GM19455 (cell line): ENCODE measurements at regions not wholly inside any gene's neighbourhood (a gene's known extent, or its start where the extent isn't known, plus 50 kb on each side); places are given as distances from the start of the nearest gene placed in this dataset.

Experiments used
- ATAC-seq: cut with Tn5 transposase; IDR thresholded peaks from one replicate; pipeline ENCODE4 v1.9.1; 2021; ENCODE audit not compliant: unreplicated experiment

- peak; percentile 87 for ATAC-seq
These were observed 146.2 kb downstream of the KLF13 start for GRCh38 chr15:31472636-31473384.

DNA sequence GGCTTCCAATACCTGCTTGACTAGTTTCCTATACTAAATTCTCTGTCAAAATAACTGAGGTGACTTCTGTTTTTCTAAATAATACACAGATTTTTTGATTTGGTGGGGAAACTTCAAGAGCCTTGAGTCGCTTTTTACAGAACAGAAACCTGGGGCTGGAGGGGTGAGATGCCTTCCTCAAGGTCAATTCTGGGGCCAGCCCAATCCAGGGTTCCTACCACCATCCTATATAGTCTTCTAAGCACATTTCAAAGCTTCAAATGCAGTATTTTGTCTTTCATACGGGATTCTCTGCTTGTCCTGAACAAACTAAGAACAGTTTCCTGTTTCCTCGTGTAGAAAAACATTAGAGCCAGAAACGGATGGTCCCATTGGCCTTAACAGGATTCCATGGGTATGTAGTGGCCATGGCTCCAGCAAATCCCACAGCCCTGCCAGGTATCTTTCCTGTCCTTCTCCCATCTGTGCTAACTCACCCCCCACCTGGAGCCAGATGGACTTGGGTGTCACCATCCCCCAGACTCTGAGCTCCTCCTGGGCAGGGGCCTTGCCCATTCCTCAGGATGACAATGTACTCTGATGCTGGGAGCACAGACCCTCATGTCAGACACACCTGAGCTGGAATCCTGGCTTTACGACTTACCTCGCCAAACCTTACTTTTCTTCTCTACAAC lies 146.9 kb downstream of the KLF13 start:
- ATAC-seq, result no peak

- ATAC-seq, result no peak
These were observed 147.6 kb downstream of the KLF13 start for GRCh38 chr15:31474059-31474868.

DNA sequence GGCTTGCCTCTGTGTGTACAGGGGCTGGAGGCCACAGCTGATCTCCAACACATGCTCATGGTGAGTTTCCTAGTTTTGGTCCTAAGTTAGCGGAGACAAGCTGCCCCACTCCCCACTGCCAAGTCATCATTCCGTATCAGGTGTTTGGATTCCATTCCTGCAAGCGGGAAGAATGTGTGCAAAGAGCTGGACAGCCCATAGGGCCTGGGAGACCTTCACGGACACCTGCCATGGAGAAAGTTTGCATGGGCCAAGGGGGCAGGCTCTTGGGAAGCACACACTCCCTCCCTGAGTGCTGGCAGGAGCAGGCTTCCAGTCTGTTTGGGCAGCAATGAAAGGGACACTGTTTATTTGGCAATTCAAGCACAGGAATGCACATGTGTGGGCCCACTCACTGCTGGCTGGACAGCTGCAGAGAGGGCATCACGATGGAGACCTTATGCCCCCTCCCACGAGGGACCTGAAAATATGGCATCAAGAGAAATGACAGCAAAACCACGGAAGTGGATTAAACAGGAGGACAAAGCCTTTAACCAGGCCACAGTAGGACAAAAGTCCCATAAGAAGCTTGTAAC lies 149.7 kb downstream of the KLF13 start:
- ATAC-seq, result no peak

- no peak for ATAC-seq
These were observed 150.2 kb downstream of the KLF13 start for GRCh38 chr15:31476866-31477265.

DNA sequence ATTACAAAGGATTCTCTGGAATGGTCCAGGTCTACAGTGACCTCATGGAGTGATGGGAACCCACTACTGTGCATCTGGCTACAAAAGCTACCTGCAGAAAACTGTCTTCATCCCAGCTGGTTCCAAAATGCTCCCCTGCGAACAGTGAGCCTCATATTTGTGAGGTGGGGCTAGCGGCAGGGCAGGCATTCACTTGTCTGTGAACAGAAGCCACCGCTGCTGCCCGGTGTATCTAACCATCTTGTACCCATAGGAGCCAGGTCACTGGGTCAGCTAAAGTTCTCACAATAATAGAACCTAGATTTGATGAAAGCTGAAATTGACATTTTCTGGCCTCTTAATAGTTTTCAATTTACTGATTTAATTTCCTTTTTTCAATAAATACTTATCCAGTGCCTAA lies 150.7 kb downstream of the KLF13 start:
- ATAC-seq, result no peak

DNA sequence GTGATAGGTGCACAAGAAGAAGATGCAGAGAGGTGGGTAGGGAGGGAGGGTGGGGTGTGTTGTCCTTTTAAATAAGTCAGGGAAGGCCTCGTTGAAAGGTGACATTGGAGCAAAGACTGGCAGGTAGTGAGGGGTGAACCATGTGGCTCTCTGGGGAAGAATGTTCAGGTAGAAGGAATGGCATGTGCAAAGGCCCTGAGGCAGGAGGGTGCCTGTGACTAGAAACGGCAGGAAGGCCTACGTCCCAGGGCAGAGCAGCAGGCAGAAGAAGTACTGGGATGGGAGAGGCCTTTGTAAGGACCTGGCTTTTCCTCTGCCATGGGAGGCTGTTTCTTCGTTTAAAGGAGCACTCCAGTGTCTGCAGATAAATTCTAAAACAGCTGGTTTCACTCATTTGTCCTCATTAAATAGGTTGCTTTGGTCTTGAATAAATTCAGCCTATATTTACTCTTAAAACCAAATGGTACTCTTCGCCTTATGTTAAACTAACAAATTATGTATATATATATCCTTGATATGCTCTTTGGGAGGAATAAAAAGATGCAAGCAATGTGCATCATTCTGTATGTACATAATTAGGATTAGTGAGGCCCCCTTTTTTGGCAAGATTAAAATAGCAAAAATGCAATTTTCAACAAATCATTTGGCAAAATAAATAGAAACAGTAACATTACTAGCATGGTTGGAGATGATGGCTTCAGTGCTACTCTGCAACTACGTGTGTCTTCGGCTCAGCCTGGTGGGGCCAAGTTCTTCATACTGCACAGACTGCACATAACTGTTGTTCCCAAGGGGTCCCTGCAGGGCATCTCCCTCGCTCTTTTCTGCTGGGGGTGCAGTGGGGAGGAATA lies 151.4 kb downstream of the KLF13 start:
- ATAC-seq, result no peak

GRCh38 chr15:31478702-31479221 lies 152.1 kb downstream of the KLF13 start:
- no peak for ATAC-seq

DNA sequence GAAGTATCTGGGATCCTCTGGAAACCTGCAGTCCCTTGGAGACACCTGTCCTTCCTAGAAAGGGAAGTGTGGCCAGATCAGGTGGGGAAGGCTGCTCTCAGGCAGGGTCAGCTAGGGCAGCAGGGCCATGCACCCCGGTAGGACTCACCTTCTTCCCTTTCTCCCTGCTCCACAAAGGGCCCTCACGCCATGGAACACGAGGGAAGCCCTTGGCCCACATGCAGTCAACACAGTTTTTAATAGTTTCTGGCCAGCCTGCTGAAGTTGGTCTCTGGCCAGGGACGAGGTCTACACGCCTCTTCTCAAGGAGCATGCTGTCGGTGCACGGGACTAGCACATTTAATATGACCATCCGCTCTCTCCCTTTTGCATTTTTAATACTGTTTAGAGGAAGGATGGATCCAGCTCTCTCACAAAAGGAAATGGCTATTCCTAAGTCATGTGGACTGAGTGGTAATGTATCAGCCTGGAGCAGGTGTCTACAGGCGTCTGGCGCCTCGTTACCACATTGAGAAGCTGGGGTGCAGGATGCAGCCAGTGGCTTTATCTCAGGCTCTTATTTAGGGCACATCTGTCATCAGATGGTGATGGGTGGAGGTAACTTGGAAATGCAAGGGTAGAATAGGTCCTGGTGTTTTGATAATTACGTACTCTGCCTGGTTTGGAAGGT lies 153.9 kb downstream of the KLF13 start:
- ATAC-seq, result no peak

GRCh38 chr15:31481142-31481541 lies 154.5 kb downstream of the KLF13 start:
- no peak for ATAC-seq

DNA sequence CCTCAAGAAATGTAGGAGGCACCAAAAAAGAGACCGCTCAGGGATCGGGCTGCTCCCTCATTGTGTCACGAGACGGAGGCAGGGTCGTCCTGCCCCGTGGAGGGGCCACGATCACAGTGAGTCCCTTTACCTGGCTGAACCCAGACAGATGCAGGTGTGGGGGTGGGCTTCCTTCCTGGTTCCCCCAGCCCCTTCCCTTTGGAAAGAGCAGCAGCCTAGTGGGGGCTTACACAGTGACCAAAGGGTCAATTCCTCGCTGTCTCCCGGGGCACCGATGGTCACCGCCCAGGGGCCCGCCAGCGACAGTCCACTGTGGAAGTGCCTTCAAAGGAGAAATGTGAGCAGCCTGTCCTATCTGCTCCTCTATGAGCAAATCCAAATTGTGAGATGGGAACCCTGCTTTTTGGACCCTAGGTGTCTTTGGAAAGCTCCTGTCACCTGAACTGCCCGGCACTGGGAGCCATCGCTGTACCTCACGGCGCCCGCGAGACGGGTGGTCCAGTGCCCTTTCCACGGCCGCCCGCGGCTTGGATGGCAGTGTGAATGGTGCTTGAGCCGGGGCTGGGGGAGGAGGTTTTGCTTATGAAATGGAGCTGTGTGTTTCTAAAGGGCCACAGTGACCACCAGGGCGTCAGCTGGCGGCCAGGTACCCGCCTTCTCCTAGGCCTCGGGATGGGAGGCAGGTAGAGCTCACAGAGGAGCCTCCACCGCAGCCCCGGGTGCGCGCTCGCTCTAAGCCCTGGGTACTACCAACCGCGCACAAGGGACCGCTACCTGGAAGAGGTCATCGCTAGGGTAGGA lies 155.7 kb downstream of the KLF13 start:
- ATAC-seq, result no peak

- no peak for ATAC-seq
These were observed 156.7 kb downstream of the KLF13 start for GRCh38 chr15:31483053-31483985.

DNA sequence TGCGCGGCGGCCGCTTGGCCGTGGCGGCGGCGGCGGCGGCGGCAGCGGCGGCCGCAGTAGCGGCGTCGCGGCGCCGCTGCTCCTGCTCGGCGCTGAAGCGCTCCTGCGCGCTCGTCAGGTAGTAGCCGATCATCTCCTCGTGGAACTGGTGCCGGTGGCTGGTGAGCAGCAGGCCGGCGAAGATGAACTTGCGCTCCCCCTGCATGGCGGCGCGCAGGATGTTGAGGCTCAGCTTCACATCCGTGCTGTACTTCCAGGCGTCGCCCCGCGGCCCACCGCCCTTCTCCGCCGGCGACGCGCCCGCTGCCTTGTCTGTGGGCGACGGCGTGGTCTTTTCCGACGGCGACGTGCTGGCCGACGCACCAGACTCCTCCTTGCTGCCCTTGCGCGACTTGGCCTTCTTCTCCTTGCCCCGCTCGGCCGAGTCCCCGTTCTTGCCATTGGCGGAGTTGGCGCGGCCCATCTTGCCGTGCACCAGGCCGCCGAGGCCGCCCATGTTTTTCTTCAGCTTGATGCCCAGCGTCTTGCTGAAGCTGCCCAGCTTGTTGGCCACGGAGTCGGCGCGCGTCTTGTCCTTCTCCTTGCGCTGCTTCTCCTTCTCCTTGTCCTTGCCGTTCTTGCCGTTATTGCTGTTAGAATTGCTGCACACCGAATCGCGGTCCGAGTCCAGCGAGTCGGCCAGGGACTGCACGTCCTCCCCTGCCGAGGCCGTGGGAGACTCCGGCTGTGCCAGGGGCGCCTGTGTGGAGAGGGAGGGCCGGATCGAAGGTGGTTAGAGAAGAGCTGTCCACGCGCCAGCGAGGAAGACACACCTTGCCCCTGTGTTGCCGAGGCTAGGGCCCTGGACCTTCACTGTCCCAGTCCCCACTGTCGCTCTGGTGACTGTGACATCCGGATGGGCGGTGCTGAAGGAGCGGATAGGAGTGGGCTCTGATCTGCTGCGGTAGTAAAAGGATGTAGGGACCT lies 157.6 kb downstream of the KLF13 start:
- ATAC-seq, result no peak

DNA sequence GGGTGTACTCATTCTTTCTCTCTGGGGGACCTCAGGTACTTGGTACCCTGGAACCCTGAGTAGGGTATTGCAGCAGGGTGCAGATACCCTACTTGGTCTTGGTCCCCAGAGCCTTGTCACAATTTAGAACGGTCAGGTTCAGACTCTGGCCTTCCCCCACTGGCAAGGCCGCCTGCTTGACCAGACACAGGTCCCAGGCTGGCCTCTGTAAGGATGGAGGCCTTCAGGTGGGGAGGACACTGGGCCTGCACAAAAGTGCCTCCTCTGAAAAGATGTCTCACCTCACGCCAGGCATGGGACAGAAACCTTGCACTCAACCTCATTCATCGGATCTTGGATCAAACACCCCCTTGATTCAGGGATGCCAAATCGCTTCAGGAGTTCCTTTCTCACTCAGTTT lies 158.4 kb downstream of the KLF13 start:
- no peak for ATAC-seq

DNA sequence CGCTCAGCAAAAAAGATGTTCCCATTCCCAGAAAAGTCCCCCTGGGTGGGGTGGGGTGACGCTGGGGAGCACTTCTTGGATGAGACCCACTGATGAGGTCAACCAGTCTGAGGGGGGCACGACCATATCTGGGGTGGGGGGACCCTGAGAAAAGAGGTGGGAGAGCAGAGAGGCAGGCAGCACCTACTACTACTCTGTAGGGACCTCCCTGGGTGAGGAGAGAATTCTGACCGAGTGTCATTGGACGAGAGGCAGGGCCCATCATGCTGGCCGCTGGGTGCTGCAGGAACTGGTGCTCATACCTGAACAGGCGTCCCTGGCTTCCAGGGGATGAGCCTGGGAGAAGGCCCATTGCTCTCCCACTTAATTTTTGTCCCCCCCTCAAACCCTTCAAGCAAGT lies 158.8 kb downstream of the KLF13 start:
- no peak for ATAC-seq

DNA sequence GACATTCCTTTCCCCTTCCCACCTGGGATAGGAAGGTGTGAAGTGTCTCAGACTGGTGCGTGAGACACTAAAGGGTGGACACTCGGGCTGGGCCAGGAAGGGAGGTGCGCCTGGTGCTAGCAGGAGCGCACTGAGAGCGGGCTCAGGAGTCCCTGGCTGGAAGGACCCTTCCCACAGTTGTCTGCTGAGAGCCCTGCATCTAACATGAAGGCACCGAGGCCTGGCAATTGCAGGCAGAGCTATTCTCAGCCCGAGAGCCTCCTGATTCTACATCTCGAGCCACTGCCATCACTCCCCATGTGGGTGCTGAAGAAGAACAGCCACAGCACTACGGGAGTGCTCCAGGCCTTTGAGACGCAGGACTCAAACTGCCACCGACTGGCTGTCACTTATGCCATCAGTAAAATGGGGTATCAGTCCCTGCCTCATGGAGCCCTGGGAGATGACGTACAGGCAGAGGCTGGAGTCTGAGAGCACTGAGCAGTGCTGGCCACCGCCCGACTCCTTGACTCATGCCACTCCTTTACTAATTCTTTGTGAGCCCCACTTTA lies 159.4 kb downstream of the KLF13 start:
- no peak for ATAC-seq
